ENCODE measurements at regions not wholly inside any gene's neighbourhood (a gene's known extent, or its start where the extent isn't known, plus 50 kb on each side); places are given as distances from the start of the nearest gene placed in this dataset.

- Histone ChIP-seq H3K27ac (no peak overlapping the region), H3K4me3 (no peak overlapping the region), H3K36me3 (replicated peaks in 1 of 2; ENCODE audit: insufficient read depth in 1 of 2, low read depth in 2 of 2) (no peaks in the 10 kb centered on the region), H3K9me3 (no peaks in the 10 kb centered on the region), H3K27me3 (no peaks in the 10 kb centered on the region), H3K4me1 (peaks cover 4% of the 10 kb centered on the region)
- intact Hi-C loops (cut with DNase I) = no loop called here
- DNase-seq (no peak), ATAC-seq (no peak)
- 70 to 82% methylated on average over 2 of the region's 2 CpGs for WGBS, 2 donors
- TF ChIP-seq POLR2A (IDR thresholded peaks at IDR 0.05) (no peak), CTCF (IDR thresholded peaks at IDR 0.05) (no peak)
Measured at GRCh38 chr4:24108567-24108966, 218.7 kb upstream of the PPARGC1A start.

GRCh38 chr4:24105327-24106038, 215.6 kb upstream of the PPARGC1A start:
- Histone ChIP-seq H3K4me3 (no peak overlapping the region), H3K9me3 (no peaks in the 10 kb centered on the region), H3K4me1 (peaks cover 4% of the 10 kb centered on the region), H3K36me3 (replicated peaks in 1 of 2; ENCODE audit: insufficient read depth in 1 of 2, low read depth in 2 of 2) (no peaks in the 10 kb centered on the region), H3K27me3 (no peaks in the 10 kb centered on the region), H3K27ac (peak overlapping the region in 3 of 4 donors; percentile 15 to 32 (median 15))
- 42 to 51% methylated on average over 10 of the region's 10 CpGs for WGBS, 2 donors
- TF ChIP-seq POLR2A (IDR thresholded peaks at IDR 0.05) = no peak
- no peak for TF ChIP-seq CTCF (IDR thresholded peaks at IDR 0.05)
- peak; percentile 78 for ATAC-seq
- intact Hi-C loops (cut with DNase I) = no loop called here
- DNase-seq = no peak

GRCh38 chr4:24104158-24104565, 214.3 kb upstream of the PPARGC1A start:
- Histone ChIP-seq H3K27me3 (no peaks in the 10 kb centered on the region), H3K27ac (no peak overlapping the region), H3K9me3 (no peaks in the 10 kb centered on the region), H3K4me1 (peaks cover 4% of the 10 kb centered on the region), H3K4me3 (no peak overlapping the region), H3K36me3 (replicated peaks in 1 of 2; ENCODE audit: insufficient read depth in 1 of 2, low read depth in 2 of 2) (no peaks in the 10 kb centered on the region)
- no peak for DNase-seq
- ATAC-seq = no peak
- no peak for TF ChIP-seq POLR2A (IDR thresholded peaks at IDR 0.05)
- no peak for TF ChIP-seq CTCF (IDR thresholded peaks at IDR 0.05)
- WGBS, 2 donors = 33 to 35% methylated on average over 6 of the region's 6 CpGs
- intact Hi-C loops (cut with DNase I) = no loop called here

- Histone ChIP-seq H3K36me3 (replicated peaks in 1 of 2; ENCODE audit: insufficient read depth in 1 of 2, low read depth in 2 of 2) (no peaks in the 10 kb centered on the region), H3K9me3 (no peaks in the 10 kb centered on the region), H3K27ac (no peak overlapping the region), H3K4me3 (no peak overlapping the region), H3K27me3 (no peaks in the 10 kb centered on the region), H3K4me1 (peaks cover 4% of the 10 kb centered on the region)
- DNase-seq = no peak
- intact Hi-C loops (cut with DNase I) = no loop called here
- 55 to 61% methylated on average over 15 of the region's 15 CpGs for WGBS, 2 donors
- TF ChIP-seq CTCF (IDR thresholded peaks at IDR 0.05) = no peak
- TF ChIP-seq POLR2A (IDR thresholded peaks at IDR 0.05) = no peak
- ATAC-seq = no peak
Measured at GRCh38 chr4:24103434-24104157, 213.7 kb upstream of the PPARGC1A start.
